PC-3 (cell line): ENCODE measurements at regions not wholly inside any gene's neighbourhood (a gene's known extent, or its start where the extent isn't known, plus 50 kb on each side); places are given as distances from the start of the nearest gene placed in this dataset.

Source experiments
- ATAC-seq: fragments of 200-7000 bp; cut with Tn5 transposase; 2 replicates; pipeline ENCODE4 v1.9.1; 2020; ENCODE audit warnings: mild to moderate bottlenecking, moderate library complexity
- BruUV-seq: library from RNA; stranded (reverse); fragments of 400-500 nt; replicated peaks from 2 replicates; lab custom pipeline; 2021; lab: Mats Ljungman, UMichigan
- CTCF ChIA-PET: fragments of 300-600 bp; sonication (Branson Sonifier 250); formaldehyde crosslinking; loops from one replicate; lab custom pipeline; 2022; ENCODE audit warnings: antibody characterized with exemption; lab: Charles Lee
- POLR2A ChIA-PET: fragments of 300-600 bp; sonication (Branson Sonifier 250); formaldehyde crosslinking; loops from one replicate; lab custom pipeline; 2022; ENCODE audit warnings: antibody characterized with exemption; ENCODE audit not compliant: unreplicated experiment; lab: Charles Lee
- DNase-seq: peaks from one replicate; pipeline ENCODE4 v3.0.0-alpha.2; 2015
- H2AFZ ChIP-seq: fragments of 300-600 bp; sonication (generic); 2 replicates; pipeline ENCODE4 v1.6.0; 2016; ENCODE audit warnings: antibody characterized with exemption, low read length
- H3F3A ChIP-seq: fragments of 300-600 bp; sonication (generic); one replicate; pipeline ENCODE4 v1.6.0; 2017; ENCODE audit warnings: antibody characterized with exemption, low read length, control low read depth, mild to moderate bottlenecking; ENCODE audit not compliant: unreplicated experiment
- H3K27ac ChIP-seq: fragments of 300-600 bp; sonication (generic); 2 replicates; pipeline ENCODE4 v1.5.1; 2016; ENCODE audit warnings: mild to moderate bottlenecking, low read length
- H3K27me3 ChIP-seq: fragments of 300-600 bp; sonication (generic); 2 replicates; pipeline ENCODE4 v1.6.1; 2016; ENCODE audit warnings: low read length, mixed read lengths
- H3K36me3 ChIP-seq: fragments of 300-600 bp; sonication (generic); 2 replicates; pipeline ENCODE4 v1.6.1; 2016; ENCODE audit warnings: low read depth, mixed run types, low read length, mixed read lengths
- H3K4me1 ChIP-seq: fragments of 300-600 bp; sonication (generic); 2 replicates; pipeline ENCODE4 v1.5.1; 2016; ENCODE audit warnings: low read length; ENCODE audit not compliant: insufficient read depth
- H3K4me2 ChIP-seq: fragments of 300-600 bp; sonication (generic); 2 replicates; pipeline ENCODE4 v1.6.0; 2016; ENCODE audit warnings: low read length
- H3K4me3 ChIP-seq: fragments of 300-600 bp; sonication (generic); 2 replicates; pipeline ENCODE4 v1.5.1; 2016; ENCODE audit warnings: mild to moderate bottlenecking, low read length, mixed read lengths
- H3K79me2 ChIP-seq: fragments of 300-600 bp; sonication (generic); 2 replicates; pipeline ENCODE4 v1.6.1; 2017; ENCODE audit warnings: low read length, mixed read lengths
- H3K9ac ChIP-seq: fragments of 300-600 bp; sonication (generic); 2 replicates; pipeline ENCODE4 v1.6.0; 2016; ENCODE audit warnings: mild to moderate bottlenecking, low read length
- H3K9me2 ChIP-seq: fragments of 300-600 bp; sonication (generic); replicated peaks from 2 replicates; pipeline ENCODE4 v1.6.1; 2016; ENCODE audit warnings: mixed run types, low read length, mixed read lengths
- H3K9me3 ChIP-seq: fragments of 300-600 bp; sonication (generic); 2 replicates; pipeline ENCODE4 v1.6.1; 2016; ENCODE audit warnings: low read length, mixed read lengths
- H4K20me1 ChIP-seq: fragments of 300-600 bp; sonication (generic); 2 replicates; pipeline ENCODE4 v1.6.1; 2016; ENCODE audit warnings: low read length, mixed read lengths
- EZH2 ChIP-seq: fragments of 300-600 bp; sonication (generic); IDR thresholded peaks from one replicate; pipeline ENCODE4 v1.6.1; 2017; ENCODE audit warnings: antibody characterized with exemption, mild to moderate bottlenecking, low read length; ENCODE audit not compliant: unreplicated experiment
- EZH2phosphoT487 ChIP-seq: fragments of 300-600 bp; sonication (generic); IDR thresholded peaks from 2 replicates; pipeline ENCODE4 v1.6.1; 2018; ENCODE audit warnings: mild to moderate bottlenecking, antibody characterized with exemption, low read length, borderline replicate concordance
- intact Hi-C: fragments of 100-400 bp; cut with micrococcal nuclease; formaldehyde crosslinking; loops from 2 replicates; pipeline ENCODE4 v1.9.0; 2023
- TF ChIP-seq, protein P1 (sequence below): fragments of 300-600 bp; sonication (generic); conservative IDR thresholded peaks from 2 replicates; pipeline ENCODE4 v1.5.1; 2017; ENCODE audit warnings: antibody characterized with exemption, low read depth, mild to moderate bottlenecking, low read length

DNA sequence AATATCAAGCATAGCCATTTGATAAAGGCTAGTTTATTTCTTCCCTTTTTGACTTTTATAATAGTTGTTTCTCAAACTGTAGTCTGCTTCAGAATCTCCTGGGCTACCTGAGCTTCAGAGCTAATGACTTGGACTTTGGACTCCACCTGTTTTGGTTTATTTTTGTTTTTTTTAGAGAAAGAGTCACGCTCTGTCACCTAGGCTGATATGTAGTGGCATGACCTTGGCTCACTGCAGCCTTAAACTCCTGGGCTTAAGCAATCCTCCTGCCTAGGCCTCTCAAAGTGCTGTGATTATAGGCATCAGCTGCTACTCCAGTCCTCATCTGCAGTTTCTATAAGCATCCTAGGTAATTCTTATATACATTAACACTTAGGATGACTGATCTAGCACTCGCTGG lies 90.5 kb downstream of the DDIT4L start:
- H3K36me3 ChIP-seq, result no peaks in the 10 kb centered on the region; the same call in 1 of the 2 replicates
- H3K79me2 ChIP-seq, result no peaks in the 10 kb centered on the region
- no peak for ATAC-seq
- no TSS peak for BruUV-seq
- no peak overlapping the region for H2AFZ ChIP-seq
- no peaks in the 10 kb centered on the region for H3K9me2 ChIP-seq
- no peak overlapping the region for H3K9ac ChIP-seq
- intact Hi-C loops, result loop anchor here (10.0 kb wide), 2 partner anchors 325 to 395 kb away; no protein-coding TSS in a partner anchor
- no peaks in the 10 kb centered on the region for H3K27me3 ChIP-seq
- H3K4me1 ChIP-seq, result no peaks in the 10 kb centered on the region
- H3F3A ChIP-seq, result no peaks in the 10 kb centered on the region
- CTCF ChIA-PET, result no interaction called here
- no peaks in the 10 kb centered on the region for H4K20me1 ChIP-seq
- TF ChIP-seq EZH2 (no peak), EZH2phosphoT487 (no peak)
- TF ChIP-seq, protein P1, sequence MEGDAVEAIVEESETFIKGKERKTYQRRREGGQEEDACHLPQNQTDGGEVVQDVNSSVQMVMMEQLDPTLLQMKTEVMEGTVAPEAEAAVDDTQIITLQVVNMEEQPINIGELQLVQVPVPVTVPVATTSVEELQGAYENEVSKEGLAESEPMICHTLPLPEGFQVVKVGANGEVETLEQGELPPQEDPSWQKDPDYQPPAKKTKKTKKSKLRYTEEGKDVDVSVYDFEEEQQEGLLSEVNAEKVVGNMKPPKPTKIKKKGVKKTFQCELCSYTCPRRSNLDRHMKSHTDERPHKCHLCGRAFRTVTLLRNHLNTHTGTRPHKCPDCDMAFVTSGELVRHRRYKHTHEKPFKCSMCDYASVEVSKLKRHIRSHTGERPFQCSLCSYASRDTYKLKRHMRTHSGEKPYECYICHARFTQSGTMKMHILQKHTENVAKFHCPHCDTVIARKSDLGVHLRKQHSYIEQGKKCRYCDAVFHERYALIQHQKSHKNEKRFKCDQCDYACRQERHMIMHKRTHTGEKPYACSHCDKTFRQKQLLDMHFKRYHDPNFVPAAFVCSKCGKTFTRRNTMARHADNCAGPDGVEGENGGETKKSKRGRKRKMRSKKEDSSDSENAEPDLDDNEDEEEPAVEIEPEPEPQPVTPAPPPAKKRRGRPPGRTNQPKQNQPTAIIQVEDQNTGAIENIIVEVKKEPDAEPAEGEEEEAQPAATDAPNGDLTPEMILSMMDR, result no peak
- H3K4me2 ChIP-seq, result no peak overlapping the region
- DNase-seq, result no peak
- no peak overlapping the region for H3K4me3 ChIP-seq
- no peak overlapping the region for H3K27ac ChIP-seq
- POLR2A ChIA-PET, result no interaction called here
- no peaks in the 10 kb centered on the region for H3K9me3 ChIP-seq

DNA sequence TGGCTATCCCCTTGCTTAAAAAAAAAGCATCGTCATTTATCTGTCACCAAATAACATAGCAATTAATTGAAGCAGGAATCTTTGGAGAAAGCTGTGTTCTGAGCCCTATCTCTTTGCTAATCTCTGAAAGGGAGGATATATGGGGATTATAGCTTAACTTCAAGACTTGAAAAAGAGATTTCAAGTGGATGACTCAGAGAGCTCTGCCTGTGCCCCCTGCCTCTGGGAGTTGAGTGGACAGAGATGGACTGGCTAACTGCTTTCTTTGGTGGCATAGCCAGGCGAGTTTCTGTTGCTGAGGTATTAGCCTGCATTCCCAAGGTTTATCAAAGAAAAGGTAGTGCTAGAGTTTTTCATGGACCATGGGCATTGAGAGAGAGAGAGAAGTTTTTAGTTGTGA lies 91.6 kb downstream of the DDIT4L start:
- Histone ChIP-seq H3K9ac (no peak overlapping the region), H3K79me2 (no peaks in the 10 kb centered on the region), H2AFZ (no peak overlapping the region), H3K9me3 (no peaks in the 10 kb centered on the region), H3K9me2 (no peaks in the 10 kb centered on the region), H3K36me3 (no peaks in the 10 kb centered on the region; the same call in 1 of the 2 replicates), H3F3A (no peaks in the 10 kb centered on the region), H4K20me1 (no peaks in the 10 kb centered on the region), H3K27ac (no peak overlapping the region), H3K4me2 (no peak overlapping the region), H3K27me3 (no peaks in the 10 kb centered on the region), H3K4me1 (peaks cover 4% of the 10 kb centered on the region), H3K4me3 (no peak overlapping the region)
- no TSS peak for BruUV-seq
- intact Hi-C loops, result loop anchor here (10.0 kb wide), 2 partner anchors 326 to 396 kb away; no protein-coding TSS in a partner anchor
- DNase-seq (no peak), ATAC-seq (no peak)
- POLR2A ChIA-PET, result no interaction called here
- TF ChIP-seq EZH2 (no peak), EZH2phosphoT487 (no peak)
- TF ChIP-seq, protein P1, result no peak
- CTCF ChIA-PET, result no interaction called here

DNA sequence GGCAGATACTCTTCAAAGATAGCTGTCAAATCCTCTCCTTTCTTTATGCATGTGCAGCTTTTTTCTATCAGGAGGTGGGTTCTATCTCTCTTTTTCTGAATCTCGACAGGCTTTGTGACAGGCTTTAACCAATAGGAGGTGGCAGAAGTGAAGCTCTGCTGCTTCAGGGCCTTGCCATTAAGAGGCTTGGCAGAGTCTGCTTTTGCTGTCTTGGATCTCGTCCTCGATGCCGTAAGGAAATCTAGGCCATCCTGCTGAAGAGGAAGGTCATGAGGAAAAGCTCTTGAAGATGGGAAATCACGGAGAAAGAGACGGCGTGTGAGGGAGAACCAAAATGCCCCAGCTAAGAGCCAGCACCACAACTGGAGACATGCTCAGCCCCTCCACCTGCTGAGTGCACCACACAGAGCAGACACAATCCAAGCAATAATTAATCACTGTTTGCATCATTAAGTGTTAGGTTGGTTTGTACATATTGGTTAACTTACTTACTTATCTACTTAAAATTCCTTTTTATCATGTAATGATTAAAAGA lies 92.2 kb downstream of the DDIT4L start:
- H4K20me1 ChIP-seq, result no peaks in the 10 kb centered on the region
- ChIA-PET POLR2A (no interaction called here), CTCF (no interaction called here)
- no peak overlapping the region for H3K4me2 ChIP-seq
- H3K9ac ChIP-seq, result no peak overlapping the region
- H3K27ac ChIP-seq, result no peak overlapping the region
- ATAC-seq, result no peak
- no TSS peak for BruUV-seq
- TF ChIP-seq EZH2 (no peak), EZH2phosphoT487 (no peak)
- TF ChIP-seq, protein P1, result no peak
- H3K36me3 ChIP-seq, result no peaks in the 10 kb centered on the region; the same call in 1 of the 2 replicates
- H3F3A ChIP-seq, result no peaks in the 10 kb centered on the region
- no peaks in the 10 kb centered on the region for H3K9me3 ChIP-seq
- H2AFZ ChIP-seq, result no peak overlapping the region
- H3K27me3 ChIP-seq, result no peaks in the 10 kb centered on the region
- DNase-seq, result no peak
- H3K9me2 ChIP-seq, result no peaks in the 10 kb centered on the region
- intact Hi-C loops, result loop anchor here (10.0 kb wide), 2 partner anchors 327 to 397 kb away; no protein-coding TSS in a partner anchor
- H3K79me2 ChIP-seq, result no peaks in the 10 kb centered on the region
- peaks cover 8% of the 10 kb centered on the region for H3K4me1 ChIP-seq
- no peak overlapping the region for H3K4me3 ChIP-seq
